Neural crest cell (in vitro differentiated cells): ENCODE measurements at regions not wholly inside any gene's neighbourhood (a gene's known extent, or its start where the extent isn't known, plus 50 kb on each side); places are given as distances from the start of the nearest gene placed in this dataset.
A peak's percentile ranks its signal among the peaks of the same experiment; 100 is the strongest.

Source experiments
- DNase-seq: peaks from one replicate; pipeline ENCODE4 v3.0.0; 2021; ENCODE audit warnings: low read depth, mixed read lengths, low spot score
- H3K27ac Mint-ChIP-seq: one replicate; pipeline ENCODE4 v1.8.0; 2021; ENCODE audit warnings: mild to moderate bottlenecking, mixed read lengths; ENCODE audit not compliant: unreplicated experiment
- H3K27me3 Mint-ChIP-seq: 2 replicates; pipeline ENCODE4 v1.8.0; 2021; ENCODE audit warnings: low read depth, mild to moderate bottlenecking, mixed read lengths
- H3K36me3 Mint-ChIP-seq: 2 replicates; pipeline ENCODE4 v1.8.0; 2021; ENCODE audit warnings: low read depth, mild to moderate bottlenecking, mixed read lengths
- H3K4me1 Mint-ChIP-seq: 2 replicates; pipeline ENCODE4 v1.8.0; 2021; ENCODE audit warnings: mixed read lengths
- H3K4me3 Mint-ChIP-seq: one replicate; pipeline ENCODE4 v1.8.0; 2021; ENCODE audit warnings: mild to moderate bottlenecking, mixed read lengths
- H3K9me3 Mint-ChIP-seq: 2 replicates; pipeline ENCODE4 v1.8.0; 2021; ENCODE audit warnings: mixed read lengths
- TF ChIP-seq, protein P1 (sequence below): fragments of 200-600 bp; sonication (generic); conservative IDR thresholded peaks from 2 replicates; pipeline ENCODE4 v1.5.0; 2021; ENCODE audit warnings: antibody characterized with exemption, mild to moderate bottlenecking

DNA sequence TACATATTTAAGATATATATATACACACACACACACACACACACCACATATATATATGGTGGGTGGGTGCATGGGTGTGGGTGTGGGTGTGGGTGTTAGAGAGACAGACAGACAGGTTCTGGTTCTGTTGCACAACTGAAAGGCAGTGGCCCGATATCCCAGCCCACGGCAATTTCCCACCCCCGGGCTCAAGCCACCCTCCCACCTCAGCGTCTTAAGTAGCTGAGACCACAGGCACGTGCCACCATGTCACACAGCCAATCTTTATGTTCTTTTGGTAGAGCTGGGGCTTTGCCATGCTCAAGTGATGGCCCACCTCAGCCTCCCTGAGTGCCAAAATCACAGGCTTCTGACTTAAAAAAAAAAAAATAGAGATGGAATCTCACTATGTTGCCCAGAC lies 417.8 kb upstream of the FOXG1 start:
- no peaks in the 10 kb centered on the region for H3K27me3 Mint-ChIP-seq
- H3K36me3 Mint-ChIP-seq: no peaks in the 10 kb centered on the region
- H3K4me1 Mint-ChIP-seq: no peaks in the 10 kb centered on the region
- no peaks in the 10 kb centered on the region for H3K9me3 Mint-ChIP-seq
- H3K4me3 Mint-ChIP-seq: no peak overlapping the region
- DNase-seq: no peak
- no peak overlapping the region for H3K27ac Mint-ChIP-seq
- TF ChIP-seq, protein P1, sequence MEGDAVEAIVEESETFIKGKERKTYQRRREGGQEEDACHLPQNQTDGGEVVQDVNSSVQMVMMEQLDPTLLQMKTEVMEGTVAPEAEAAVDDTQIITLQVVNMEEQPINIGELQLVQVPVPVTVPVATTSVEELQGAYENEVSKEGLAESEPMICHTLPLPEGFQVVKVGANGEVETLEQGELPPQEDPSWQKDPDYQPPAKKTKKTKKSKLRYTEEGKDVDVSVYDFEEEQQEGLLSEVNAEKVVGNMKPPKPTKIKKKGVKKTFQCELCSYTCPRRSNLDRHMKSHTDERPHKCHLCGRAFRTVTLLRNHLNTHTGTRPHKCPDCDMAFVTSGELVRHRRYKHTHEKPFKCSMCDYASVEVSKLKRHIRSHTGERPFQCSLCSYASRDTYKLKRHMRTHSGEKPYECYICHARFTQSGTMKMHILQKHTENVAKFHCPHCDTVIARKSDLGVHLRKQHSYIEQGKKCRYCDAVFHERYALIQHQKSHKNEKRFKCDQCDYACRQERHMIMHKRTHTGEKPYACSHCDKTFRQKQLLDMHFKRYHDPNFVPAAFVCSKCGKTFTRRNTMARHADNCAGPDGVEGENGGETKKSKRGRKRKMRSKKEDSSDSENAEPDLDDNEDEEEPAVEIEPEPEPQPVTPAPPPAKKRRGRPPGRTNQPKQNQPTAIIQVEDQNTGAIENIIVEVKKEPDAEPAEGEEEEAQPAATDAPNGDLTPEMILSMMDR: no peak

DNA sequence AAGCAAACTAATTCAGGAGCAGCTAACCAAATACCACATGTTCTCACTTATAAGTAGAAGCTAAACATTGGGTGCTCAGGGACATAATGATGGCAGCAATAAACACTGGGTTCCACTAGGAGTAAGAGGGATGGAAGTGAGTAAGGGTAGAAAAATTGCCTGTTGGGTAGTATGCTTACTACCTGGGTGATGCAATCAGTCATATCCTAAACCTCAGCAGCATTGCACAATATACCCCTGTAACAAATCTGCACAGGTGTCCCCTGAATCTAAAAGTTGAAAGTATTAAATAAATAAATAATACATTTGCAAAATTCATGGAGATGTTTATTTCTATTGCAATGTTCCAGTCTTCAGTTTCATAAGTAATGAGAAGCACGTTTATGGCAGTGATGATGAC lies 409.8 kb upstream of the FOXG1 start:
- no peak for DNase-seq
- TF ChIP-seq, protein P1: no peak
- H3K27ac Mint-ChIP-seq: no peak overlapping the region
- no peaks in the 10 kb centered on the region for H3K27me3 Mint-ChIP-seq
- peaks cover 14% of the 10 kb centered on the region for H3K9me3 Mint-ChIP-seq
- H3K36me3 Mint-ChIP-seq: peaks cover 11% of the 10 kb centered on the region
- no peak overlapping the region for H3K4me3 Mint-ChIP-seq
- H3K4me1 Mint-ChIP-seq: no peaks in the 10 kb centered on the region

DNA sequence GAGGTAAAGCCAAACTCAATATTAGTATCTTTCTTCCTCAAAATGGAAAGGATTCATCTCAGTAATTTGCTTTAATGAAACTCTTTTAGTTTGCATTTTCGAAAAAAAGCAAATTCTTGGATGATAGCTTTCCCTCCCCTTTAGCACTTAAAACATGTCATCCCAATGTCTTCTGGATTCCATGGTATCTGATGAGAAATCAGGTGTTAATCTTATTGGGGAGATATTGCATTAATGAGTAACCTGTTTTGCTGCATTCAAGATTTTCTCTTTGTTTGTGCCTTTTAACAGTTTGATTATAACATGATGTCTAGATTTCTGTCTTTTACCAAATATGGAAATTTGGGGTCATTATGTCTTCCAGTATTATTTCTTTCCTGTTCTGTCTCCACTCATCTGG lies 405.1 kb upstream of the FOXG1 start:
- Mint-ChIP-seq H3K27me3 (no peaks in the 10 kb centered on the region), H3K4me3 (no peak overlapping the region), H3K4me1 (peaks cover 5% of the 10 kb centered on the region), H3K36me3 (peaks cover 16% of the 10 kb centered on the region), H3K9me3 (peaks cover 24% of the 10 kb centered on the region), H3K27ac (no peak overlapping the region)
- DNase-seq: no peak
- TF ChIP-seq, protein P1: no peak

DNA sequence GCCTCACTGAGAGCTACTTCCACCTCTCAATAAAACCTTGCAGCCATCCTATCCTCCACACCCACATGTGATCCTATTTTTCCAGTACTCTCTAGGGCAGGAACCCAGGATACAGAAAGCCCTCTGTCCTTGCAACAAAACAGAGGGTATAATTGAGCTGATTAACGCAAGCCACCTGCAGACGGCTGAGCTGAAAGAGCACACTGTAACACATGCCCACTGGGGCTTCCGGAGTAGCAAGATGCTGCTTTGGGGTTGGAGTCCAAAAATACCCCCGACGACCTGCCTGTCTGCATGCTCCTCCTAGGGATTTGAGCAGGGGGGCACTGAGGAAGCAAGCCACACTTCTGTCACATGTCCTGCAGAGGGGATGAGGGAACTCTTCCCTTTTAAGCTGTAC lies 401.1 kb upstream of the FOXG1 start:
- Mint-ChIP-seq H3K4me3 (no peak overlapping the region), H3K9me3 (peaks cover 19% of the 10 kb centered on the region), H3K27ac (no peak overlapping the region), H3K27me3 (no peaks in the 10 kb centered on the region), H3K36me3 (peaks cover 16% of the 10 kb centered on the region), H3K4me1 (peaks cover 5% of the 10 kb centered on the region)
- TF ChIP-seq, protein P1: no peak
- no peak for DNase-seq

DNA sequence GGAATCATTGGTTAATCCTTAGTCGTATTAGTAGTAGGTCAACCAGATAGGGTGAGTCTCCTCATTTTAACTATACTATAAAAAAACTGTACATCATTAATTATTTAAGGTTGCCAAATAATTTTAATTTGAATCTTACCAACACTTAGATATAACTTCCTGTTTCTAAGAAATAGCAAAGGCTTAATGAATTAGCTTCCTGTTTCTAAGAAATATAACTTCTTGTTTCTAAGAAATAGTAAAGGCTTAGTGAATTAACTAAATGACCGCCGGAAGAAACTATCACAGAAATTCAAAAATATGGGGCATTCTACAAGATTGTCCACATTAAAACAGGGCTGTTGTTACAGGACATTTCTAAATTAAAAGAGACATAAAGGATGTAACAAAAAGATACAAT lies 392.9 kb upstream of the FOXG1 start:
- H3K27ac Mint-ChIP-seq: no peak overlapping the region
- H3K9me3 Mint-ChIP-seq: peaks cover 8% of the 10 kb centered on the region
- no peaks in the 10 kb centered on the region for H3K36me3 Mint-ChIP-seq
- no peak for DNase-seq
- TF ChIP-seq, protein P1: no peak
- H3K4me1 Mint-ChIP-seq: no peaks in the 10 kb centered on the region
- no peaks in the 10 kb centered on the region for H3K27me3 Mint-ChIP-seq
- H3K4me3 Mint-ChIP-seq: no peak overlapping the region

DNA sequence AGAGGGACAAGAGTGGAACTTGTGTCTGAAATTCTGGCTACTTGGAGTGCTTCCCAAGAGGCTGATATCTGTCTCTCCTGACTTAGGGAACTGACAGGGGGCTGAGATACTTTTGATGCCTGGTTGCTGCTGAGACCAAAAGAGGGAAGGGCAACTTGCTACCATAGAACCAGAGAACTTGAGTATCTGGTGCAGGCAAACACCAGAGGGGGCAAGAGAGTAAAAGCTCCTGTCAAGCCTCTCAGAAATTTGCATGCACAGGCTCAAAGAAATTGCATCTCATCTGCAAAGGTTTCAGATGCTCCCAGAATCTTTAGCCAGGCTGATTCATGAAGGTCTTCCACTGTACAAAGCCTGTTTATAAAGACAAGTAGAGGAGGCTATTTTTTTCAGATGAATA lies 391.3 kb upstream of the FOXG1 start:
- no peaks in the 10 kb centered on the region for H3K27me3 Mint-ChIP-seq
- H3K4me3 Mint-ChIP-seq: no peak overlapping the region
- no peak overlapping the region for H3K27ac Mint-ChIP-seq
- H3K9me3 Mint-ChIP-seq: peaks cover 8% of the 10 kb centered on the region
- TF ChIP-seq, protein P1: peak; percentile 61
- no peaks in the 10 kb centered on the region for H3K36me3 Mint-ChIP-seq
- DNase-seq: no peak
- no peaks in the 10 kb centered on the region for H3K4me1 Mint-ChIP-seq
